CD14-positive monocyte (primary cell): ENCODE measurements at regions not wholly inside any gene's neighbourhood (a gene's known extent, or its start where the extent isn't known, plus 50 kb on each side); places are given as distances from the start of the nearest gene placed in this dataset.

ENCODE experiments used
- DNase-seq, 3 donors: peaks; one replicate each; pipeline ENCODE4 v3.0.0-alpha.2; 2011 to 2022
- H2AFZ ChIP-seq: 2 replicates; pipeline ENCODE4 v1.6.0; 2012; ENCODE audit warnings: mild to moderate bottlenecking, low read depth, low read length, inconsistent platforms; ENCODE audit not compliant: insufficient read depth, poor library complexity, severe bottlenecking
- H3K27ac ChIP-seq, 2 donors: 1 replicate in 1 of 2; 2 replicates in 1 of 2; pipeline ENCODE4 v1.5.1; 2012 to 2013; ENCODE audit warnings: low read length in 2 of 2, control low read depth in 1 of 2, inconsistent platforms in 1 of 2, low read depth in 1 of 2, mild to moderate bottlenecking in 1 of 2
- H3K27me3 ChIP-seq, 2 donors: one replicate each; pipeline versions ENCODE4 v1.6.0 to v1.6.1; 2011 to 2013; ENCODE audit warnings: low read length in 2 of 2; ENCODE audit not compliant: control insufficient read depth in 2 of 2, insufficient read depth in 2 of 2
- H3K36me3 ChIP-seq, 2 donors: replicated peaks in 1 of 2; 1 replicate in 1 of 2; 2 replicates in 1 of 2; pipeline versions ENCODE4 v1.5.1 to v1.6.1; 2012 to 2013; ENCODE audit warnings: low read length in 2 of 2, control low read depth in 1 of 2, inconsistent platforms in 1 of 2, mild to moderate bottlenecking in 1 of 2; ENCODE audit not compliant: insufficient read depth in 2 of 2, control insufficient read depth in 1 of 2
- H3K4me1 ChIP-seq, 2 donors: 1 replicate in 1 of 2; 2 replicates in 1 of 2; pipeline versions ENCODE4 v1.5.1 to v1.6.1; 2012 to 2013; ENCODE audit warnings: low read length in 2 of 2, control low read depth in 1 of 2, inconsistent platforms in 1 of 2, mild to moderate bottlenecking in 1 of 2, moderate library complexity in 1 of 2; ENCODE audit not compliant: insufficient read depth in 2 of 2, control insufficient read depth in 1 of 2
- H3K4me2 ChIP-seq: replicated peaks from 2 replicates; pipeline ENCODE3; 2012; ENCODE audit warnings: low read length, moderate library complexity, mild to moderate bottlenecking; ENCODE audit not compliant: poor library complexity, severe bottlenecking; ENCODE audit errors: extremely low read depth
- H3K4me3 ChIP-seq, 3 experiments: fragments of 200-600 bp in 1 of 3; sonication (generic) in 1 of 3; replicated peaks in 1 of 3; 1 replicate in 2 of 3; 2 replicates in 1 of 3; pipeline ENCODE4 v1.5.1; 2011 to 2013; ENCODE audit warnings: low read length in 3 of 3, mild to moderate bottlenecking in 3 of 3, control low read depth in 2 of 3, low read depth in 2 of 3, inconsistent platforms in 1 of 3, moderate library complexity in 1 of 3
- H3K79me2 ChIP-seq: 2 replicates; pipeline ENCODE4 v1.6.0; 2012; ENCODE audit warnings: mild to moderate bottlenecking, control low read depth, inconsistent platforms, low read length, moderate library complexity; ENCODE audit not compliant: insufficient read depth
- H3K9ac ChIP-seq: 2 replicates; pipeline ENCODE4 v1.6.0; 2017; ENCODE audit warnings: low read length, mild to moderate bottlenecking; ENCODE audit not compliant: insufficient read depth, poor library complexity, severe bottlenecking
- H3K9me3 ChIP-seq, 2 donors: replicated peaks in 1 of 2; 1 replicate in 1 of 2; 2 replicates in 1 of 2; pipeline versions ENCODE4 v1.5.1 to v1.6.1; 2012 to 2013; ENCODE audit warnings: low read length in 2 of 2, control low read depth in 1 of 2; ENCODE audit not compliant: control insufficient read depth in 1 of 2, insufficient read depth in 1 of 2
- H4K20me1 ChIP-seq: 2 replicates; pipeline ENCODE4 v1.6.0; 2012; ENCODE audit warnings: mild to moderate bottlenecking, low read length, control low read depth, moderate library complexity; ENCODE audit not compliant: insufficient read depth
- H3K27ac Mint-ChIP-seq, 7 donors: one replicate each; pipeline ENCODE4 v1.8.0; 2020; ENCODE audit warnings: mild to moderate bottlenecking in 7 of 7, mixed read lengths in 7 of 7, moderate library complexity in 6 of 7, inconsistent platforms in 2 of 7
- H3K27me3 Mint-ChIP-seq, 3 donors: one replicate each; pipeline ENCODE4 v1.8.0; 2021 to 2022; ENCODE audit warnings: low read depth in 3 of 3, mild to moderate bottlenecking in 3 of 3, mixed read lengths in 3 of 3, moderate library complexity in 3 of 3, inconsistent platforms in 1 of 3
- H3K36me3 Mint-ChIP-seq, 2 donors: one replicate each; pipeline ENCODE4 v1.8.0; 2020; ENCODE audit warnings: mixed read lengths in 2 of 2, inconsistent platforms in 1 of 2, mild to moderate bottlenecking in 1 of 2
- H3K4me1 Mint-ChIP-seq: one replicate; pipeline ENCODE4 v1.8.0; 2020; ENCODE audit warnings: mild to moderate bottlenecking, mixed read lengths
- H3K4me3 Mint-ChIP-seq, 2 donors: one replicate each; pipeline ENCODE4 v1.8.0; 2020; ENCODE audit warnings: mild to moderate bottlenecking in 2 of 2, mixed read lengths in 2 of 2, moderate library complexity in 1 of 2
- H3K9me3 Mint-ChIP-seq, 7 donors: one replicate each; pipeline ENCODE4 v1.8.0; 2020 to 2022; ENCODE audit warnings: mixed read lengths in 7 of 7, mild to moderate bottlenecking in 6 of 7, moderate library complexity in 6 of 7, inconsistent platforms in 2 of 7
- WGBS: methylation state at CpG from one replicate; pipeline ENCODE4 v1.1.5; 2013; ENCODE audit warnings: missing lambda C conversion rate; ENCODE audit not compliant: insufficient coverage; 5-methylcytosine and 5-hydroxymethylcytosine counted together
- intact Hi-C, 2 donors: fragments of 100-400 bp; cut with micrococcal nuclease; formaldehyde crosslinking; loops; one replicate each; pipeline versions ENCODE4 v1.15.0 to v1.15.1; 2023
- TF ChIP-seq, protein P1 (sequence below): fragments of 200-600 bp; IDR thresholded peaks from one replicate; pipeline ENCODE4 v1.8.0; 2022; ENCODE audit warnings: antibody characterized with exemption, mild to moderate bottlenecking

DNA sequence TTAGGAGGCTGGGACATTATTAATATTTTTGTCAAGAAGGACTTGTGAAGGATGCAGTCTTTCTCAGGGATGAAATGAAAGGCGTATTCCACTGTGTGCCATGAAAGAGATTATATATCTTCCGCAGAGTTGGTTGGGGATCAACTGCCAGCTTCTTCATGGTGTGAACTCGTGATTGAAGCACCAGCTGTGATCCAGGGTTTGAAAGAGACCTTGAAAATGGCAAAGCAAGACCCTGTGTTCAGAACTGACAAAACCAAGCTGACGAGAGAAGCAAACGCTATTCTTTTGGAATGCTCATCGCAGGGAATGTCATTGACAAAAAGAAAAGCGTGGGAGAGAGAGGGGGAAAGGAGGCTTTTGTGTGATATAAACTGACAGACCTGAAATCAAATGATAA lies 263.9 kb upstream of the ZNF608 start:
- H3K4me1 ChIP-seq, result peaks cover 5 to 8% of the 10 kb centered on the region in 2 donors
- H3K27ac ChIP-seq, result no peak overlapping the region
- H3K27me3 ChIP-seq, result no peaks in the 10 kb centered on the region
- no peak overlapping the region for H3K4me2 ChIP-seq
- no peaks in the 10 kb centered on the region for H3K9me3 Mint-ChIP-seq
- peaks cover 0 to 4% (median 2%) of the 10 kb centered on the region in 3 donors for H3K27me3 Mint-ChIP-seq
- no peak overlapping the region for H3K4me3 ChIP-seq
- H3K36me3 ChIP-seq, result no peaks in the 10 kb centered on the region
- H3K79me2 ChIP-seq, result no peaks in the 10 kb centered on the region
- no peaks in the 10 kb centered on the region for H3K9me3 ChIP-seq
- TF ChIP-seq, protein P1, sequence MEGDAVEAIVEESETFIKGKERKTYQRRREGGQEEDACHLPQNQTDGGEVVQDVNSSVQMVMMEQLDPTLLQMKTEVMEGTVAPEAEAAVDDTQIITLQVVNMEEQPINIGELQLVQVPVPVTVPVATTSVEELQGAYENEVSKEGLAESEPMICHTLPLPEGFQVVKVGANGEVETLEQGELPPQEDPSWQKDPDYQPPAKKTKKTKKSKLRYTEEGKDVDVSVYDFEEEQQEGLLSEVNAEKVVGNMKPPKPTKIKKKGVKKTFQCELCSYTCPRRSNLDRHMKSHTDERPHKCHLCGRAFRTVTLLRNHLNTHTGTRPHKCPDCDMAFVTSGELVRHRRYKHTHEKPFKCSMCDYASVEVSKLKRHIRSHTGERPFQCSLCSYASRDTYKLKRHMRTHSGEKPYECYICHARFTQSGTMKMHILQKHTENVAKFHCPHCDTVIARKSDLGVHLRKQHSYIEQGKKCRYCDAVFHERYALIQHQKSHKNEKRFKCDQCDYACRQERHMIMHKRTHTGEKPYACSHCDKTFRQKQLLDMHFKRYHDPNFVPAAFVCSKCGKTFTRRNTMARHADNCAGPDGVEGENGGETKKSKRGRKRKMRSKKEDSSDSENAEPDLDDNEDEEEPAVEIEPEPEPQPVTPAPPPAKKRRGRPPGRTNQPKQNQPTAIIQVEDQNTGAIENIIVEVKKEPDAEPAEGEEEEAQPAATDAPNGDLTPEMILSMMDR, result no peak
- DNase-seq, result no peak
- H2AFZ ChIP-seq, result no peak overlapping the region
- no peak overlapping the region for H3K9ac ChIP-seq
- no peaks in the 10 kb centered on the region for H3K36me3 Mint-ChIP-seq
- no peak overlapping the region for H3K4me3 Mint-ChIP-seq
- intact Hi-C loops, result no loop called here
- H4K20me1 ChIP-seq, result no peaks in the 10 kb centered on the region
- WGBS, result 94% methylated on average over 7 of the region's 7 CpGs
- H3K27ac Mint-ChIP-seq, result no peak overlapping the region
- H3K4me1 Mint-ChIP-seq, result peaks cover 11% of the 10 kb centered on the region

DNA sequence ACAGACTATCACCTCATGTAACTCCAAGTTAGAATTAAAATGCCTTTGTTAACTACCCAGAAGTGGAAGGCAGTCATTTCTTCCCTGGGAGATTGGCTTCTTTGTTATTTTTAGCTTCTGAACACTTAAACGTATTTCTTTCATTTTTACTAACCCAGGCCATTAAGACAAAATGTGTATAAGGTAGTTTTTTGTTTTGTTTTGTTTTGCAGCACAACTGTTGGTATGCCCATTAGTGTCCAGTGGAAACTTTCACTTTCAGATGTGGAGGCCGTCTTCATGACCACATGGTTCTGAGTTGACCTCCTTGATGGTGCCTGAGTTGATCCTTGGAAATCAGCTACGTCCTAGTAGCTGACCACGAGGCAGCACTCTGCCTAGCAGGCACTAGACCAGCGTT lies 264.6 kb upstream of the ZNF608 start:
- H3K27ac Mint-ChIP-seq, result no peak overlapping the region
- H3K36me3 Mint-ChIP-seq, result no peaks in the 10 kb centered on the region
- no peak overlapping the region for H3K27ac ChIP-seq
- peaks cover 5% of the 10 kb centered on the region for H3K4me1 Mint-ChIP-seq
- peaks cover 0 to 4% (median 2%) of the 10 kb centered on the region in 3 donors for H3K27me3 Mint-ChIP-seq
- no peak overlapping the region for H3K4me3 ChIP-seq
- TF ChIP-seq, protein P1, result no peak
- no peaks in the 10 kb centered on the region for H4K20me1 ChIP-seq
- H3K36me3 ChIP-seq, result no peaks in the 10 kb centered on the region
- no peak overlapping the region for H3K4me2 ChIP-seq
- H2AFZ ChIP-seq, result no peak overlapping the region
- intact Hi-C loops, result no loop called here
- no peaks in the 10 kb centered on the region for H3K79me2 ChIP-seq
- H3K9ac ChIP-seq, result no peak overlapping the region
- no peaks in the 10 kb centered on the region for H3K27me3 ChIP-seq
- H3K9me3 ChIP-seq, result no peaks in the 10 kb centered on the region
- DNase-seq, result no peak
- no peaks in the 10 kb centered on the region for H3K9me3 Mint-ChIP-seq
- H3K4me3 Mint-ChIP-seq, result no peak overlapping the region
- peaks cover 3 to 4% of the 10 kb centered on the region in 2 donors for H3K4me1 ChIP-seq
- WGBS, result 89% methylated on average over 4 of the region's 5 CpGs
